Putamen (tissue), 1 donor: ENCODE measurements at regions not wholly inside any gene's neighbourhood (a gene's known extent, or its start where the extent isn't known, plus 50 kb on each side); places are given as distances from the start of the nearest gene placed in this dataset.

Source experiments
- DNase-seq: peaks from one replicate; pipeline ENCODE4 v3.0.0-alpha.2; 2016; ENCODE audit warnings: low spot score

DNA sequence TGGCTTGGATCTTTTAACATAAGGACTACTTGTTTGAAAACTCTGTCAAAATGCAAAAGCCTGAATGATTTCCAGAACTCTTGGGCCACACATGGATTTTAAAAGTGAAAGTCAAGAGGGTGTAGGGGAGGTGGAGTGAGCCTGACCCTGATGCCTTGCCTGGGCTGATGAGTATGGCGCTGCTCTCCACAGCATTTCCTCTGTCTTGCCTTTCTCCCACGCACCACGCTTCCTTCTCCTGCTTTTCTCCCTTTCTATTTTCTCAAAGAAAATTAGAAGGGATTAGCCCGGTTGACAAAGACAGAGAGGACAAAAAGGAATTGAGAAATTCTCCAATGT is 207.0 kb upstream of the CCDC68 start:
- DNase-seq = no peak

DNA sequence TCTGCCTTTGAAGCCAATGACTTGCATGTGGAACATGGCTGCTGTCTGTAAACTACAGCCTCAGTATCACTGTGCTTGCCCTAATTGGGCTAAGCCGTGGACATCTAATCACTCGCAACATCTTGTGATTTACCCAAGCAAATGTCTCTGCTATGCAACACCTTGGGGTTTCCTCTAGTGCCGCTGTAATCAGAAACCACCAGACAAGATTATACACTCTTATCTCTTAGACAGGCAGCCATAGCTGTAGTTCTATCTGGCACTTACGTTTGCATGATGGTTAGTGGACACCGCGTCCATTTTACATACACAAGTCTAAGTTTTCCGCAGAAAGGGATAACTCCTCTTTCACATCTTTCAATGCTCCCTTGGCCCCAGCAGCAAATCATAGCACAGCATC is 204.3 kb upstream of the CCDC68 start:
- no peak for DNase-seq

GRCh38 chr18:55161916-55162315 is 202.7 kb upstream of the CCDC68 start:
- DNase-seq = no peak

DNA sequence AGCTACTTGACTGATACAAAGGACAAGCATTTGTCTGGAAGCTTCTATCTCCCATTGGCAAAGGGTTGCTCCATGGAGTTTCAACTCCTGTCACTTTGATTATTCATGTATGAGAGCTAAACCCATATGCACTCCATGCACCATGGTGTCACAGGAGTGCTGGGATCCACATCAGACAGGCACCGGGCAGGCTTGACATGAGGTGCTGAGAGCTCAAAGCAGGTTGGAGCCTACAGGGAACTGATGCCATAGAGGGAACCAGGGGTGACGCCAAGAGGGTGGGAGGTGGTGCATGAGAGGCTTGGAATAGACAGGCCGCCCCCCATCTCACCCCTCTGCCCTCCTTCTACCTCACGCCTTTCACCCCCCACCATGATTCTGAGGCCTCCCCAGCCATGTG is 199.8 kb upstream of the CCDC68 start:
- no peak for DNase-seq

- no peak for DNase-seq
Observed at GRCh38 chr18:55158570-55158969, 199.3 kb upstream of the CCDC68 start.

DNA sequence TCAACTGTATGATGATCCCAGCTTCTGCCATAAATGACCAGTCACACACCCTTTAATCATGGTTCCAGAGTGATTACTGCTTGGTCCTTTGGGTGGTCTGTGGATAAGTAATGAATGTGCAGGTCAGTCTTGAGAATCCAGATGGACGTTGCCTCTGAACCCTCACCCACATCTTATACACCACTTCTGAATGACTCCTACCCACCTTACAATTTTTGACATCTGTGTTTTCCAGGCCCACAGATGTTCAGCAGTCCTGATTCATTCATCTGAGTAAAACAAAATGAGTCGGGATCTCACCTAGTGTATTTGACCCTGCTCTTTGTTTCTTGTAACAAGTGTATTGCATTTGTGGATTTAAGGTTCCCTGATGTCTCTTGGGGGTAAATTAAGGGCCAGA is 194.1 kb upstream of the CCDC68 start:
- no peak for DNase-seq

DNA sequence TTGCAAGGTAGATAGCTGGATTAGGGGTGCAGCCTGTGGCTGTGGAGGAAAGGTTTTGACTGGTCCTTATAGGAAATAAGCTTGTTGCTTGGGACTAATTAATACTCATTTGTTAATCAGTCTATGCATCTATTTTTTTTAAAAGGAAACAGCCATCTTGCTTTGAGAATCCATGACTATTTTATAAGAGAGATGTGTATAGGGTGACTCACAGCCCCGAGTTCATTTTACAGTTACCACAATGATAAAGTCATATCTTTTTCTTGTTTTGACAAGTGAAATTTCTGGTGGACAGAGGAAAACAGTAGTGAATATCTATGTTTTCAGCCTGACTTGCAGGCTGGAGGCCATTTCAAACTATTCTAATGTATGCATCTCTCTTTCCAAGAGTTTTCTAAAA is 193.5 kb upstream of the CCDC68 start:
- DNase-seq = no peak

GRCh38 chr18:55149994-55150393 is 190.7 kb upstream of the CCDC68 start:
- no peak for DNase-seq

GRCh38 chr18:55147791-55148190 is 188.5 kb upstream of the CCDC68 start:
- DNase-seq = no peak

GRCh38 chr18:55144193-55144930 is 185.1 kb upstream of the CCDC68 start:
- DNase-seq = no peak

DNA sequence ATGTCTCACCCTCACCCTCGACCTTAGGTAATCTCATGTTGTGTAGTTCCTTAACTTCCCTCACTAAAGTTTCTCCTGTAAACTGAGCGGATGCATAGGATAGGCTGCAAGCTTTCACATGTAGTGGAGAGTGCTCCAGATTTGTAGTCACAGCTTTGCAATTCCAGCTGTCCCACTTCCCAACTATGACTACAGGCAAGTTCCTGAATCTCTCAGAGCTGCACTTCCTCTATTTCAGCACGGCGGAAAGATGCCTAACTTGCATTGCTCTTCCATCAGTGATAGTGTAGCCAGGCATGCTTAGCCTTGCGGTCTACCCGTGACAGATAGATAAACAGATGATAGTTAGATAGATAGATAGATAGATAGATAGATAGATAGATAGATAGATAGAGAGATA is 183.1 kb upstream of the CCDC68 start:
- DNase-seq = no peak

DNA sequence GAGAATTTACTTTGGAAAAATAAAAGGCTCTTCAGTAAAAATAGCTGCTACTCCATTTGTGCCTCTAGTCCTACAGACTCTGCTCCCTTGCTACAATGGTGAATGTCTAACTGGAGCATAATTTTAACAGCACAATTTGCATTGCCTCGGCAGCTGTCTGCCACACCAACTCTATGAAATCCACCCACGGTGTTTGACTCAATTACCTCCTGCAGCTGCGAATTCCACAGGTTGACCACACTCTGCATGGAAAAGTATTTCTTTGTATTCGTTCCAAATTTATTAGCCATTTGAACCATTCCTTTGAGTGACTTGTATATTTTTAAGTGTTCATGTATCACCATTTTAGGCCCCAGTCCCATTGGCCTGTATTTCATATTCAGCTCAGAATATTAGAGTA is 182.1 kb upstream of the CCDC68 start:
- no peak for DNase-seq

- DNase-seq = no peak
Observed at GRCh38 chr18:55139836-55140235, 180.6 kb upstream of the CCDC68 start.

GRCh38 chr18:55139307-55139706 is 180.0 kb upstream of the CCDC68 start:
- no peak for DNase-seq

DNA sequence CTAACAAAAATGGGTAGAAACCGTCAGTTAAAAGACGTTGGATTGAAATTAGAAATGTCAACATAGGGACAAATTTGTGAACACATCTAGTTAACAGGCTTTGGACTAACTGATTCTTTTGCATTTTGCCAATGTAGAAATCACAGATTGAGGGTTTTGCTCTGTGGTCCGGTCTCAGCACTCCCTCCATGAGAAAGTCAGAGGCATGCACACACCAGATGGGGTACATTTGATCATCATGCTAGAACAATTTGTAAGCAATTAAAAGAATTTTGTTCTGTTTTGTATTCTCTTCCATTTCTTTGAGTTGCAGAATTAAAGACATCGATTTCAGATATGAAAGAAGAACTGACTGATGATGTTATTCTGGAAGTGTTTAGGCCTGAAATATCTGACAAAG is 179.1 kb upstream of the CCDC68 start:
- no peak for DNase-seq

- no peak for DNase-seq
Observed at GRCh38 chr18:55137602-55138001, 178.3 kb upstream of the CCDC68 start.

- no peak for DNase-seq
Observed at GRCh38 chr18:55136864-55137263, 177.6 kb upstream of the CCDC68 start.

- no peak for DNase-seq
Observed at GRCh38 chr18:55136258-55136657, 177.0 kb upstream of the CCDC68 start.

GRCh38 chr18:55133378-55133777 is 174.1 kb upstream of the CCDC68 start:
- DNase-seq = no peak

DNA sequence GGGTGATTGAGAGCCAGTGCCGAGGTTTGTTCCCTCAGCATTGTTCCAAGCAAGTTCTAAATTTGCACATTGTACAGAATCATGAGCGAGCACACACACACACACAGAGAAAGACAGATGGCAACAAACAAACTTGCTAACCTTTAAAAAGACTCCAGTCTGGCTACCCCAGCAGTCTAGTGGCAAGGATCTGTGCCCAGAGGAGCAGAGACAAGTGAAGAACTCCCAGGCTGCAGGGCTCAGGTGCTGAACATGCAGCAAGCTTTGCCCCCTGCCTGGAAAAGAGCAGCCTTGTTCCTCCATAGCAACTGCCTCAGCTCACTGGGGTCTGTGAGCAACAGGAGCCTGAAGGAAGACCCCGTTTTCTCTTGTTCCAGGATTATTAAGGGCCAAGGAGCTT is 169.2 kb upstream of the CCDC68 start:
- DNase-seq = no peak

DNA sequence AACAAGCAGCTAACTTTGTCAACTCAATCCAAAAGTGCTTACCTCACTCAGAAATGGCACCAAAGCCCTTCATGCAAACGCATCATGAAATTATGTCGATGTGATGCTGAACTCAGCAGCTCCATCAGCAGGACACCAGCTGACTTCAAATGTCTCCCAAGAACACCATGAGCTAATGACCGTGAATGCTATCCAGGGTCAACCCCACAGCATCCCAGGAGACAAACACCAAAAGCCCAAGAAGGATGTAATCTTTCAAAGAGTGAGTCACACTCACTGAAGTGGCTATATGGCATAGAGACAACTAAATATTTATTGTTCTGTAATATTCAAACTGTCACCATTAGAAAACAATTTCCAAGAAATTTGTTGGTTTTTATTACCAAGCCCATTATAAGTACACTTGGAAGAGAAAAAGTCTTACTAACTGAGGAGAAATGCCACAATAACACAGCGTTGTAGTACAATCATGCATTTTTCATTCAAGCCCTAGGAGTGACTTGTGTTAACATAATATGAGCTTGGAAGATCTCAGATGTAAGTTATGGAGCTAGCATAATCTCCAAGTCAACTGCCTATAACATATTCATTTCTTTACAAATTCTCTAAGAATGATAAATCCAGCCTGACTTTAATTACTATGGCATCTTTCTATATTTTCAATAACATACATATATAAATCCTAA is 165.0 kb upstream of the CCDC68 start:
- DNase-seq = no peak

DNA sequence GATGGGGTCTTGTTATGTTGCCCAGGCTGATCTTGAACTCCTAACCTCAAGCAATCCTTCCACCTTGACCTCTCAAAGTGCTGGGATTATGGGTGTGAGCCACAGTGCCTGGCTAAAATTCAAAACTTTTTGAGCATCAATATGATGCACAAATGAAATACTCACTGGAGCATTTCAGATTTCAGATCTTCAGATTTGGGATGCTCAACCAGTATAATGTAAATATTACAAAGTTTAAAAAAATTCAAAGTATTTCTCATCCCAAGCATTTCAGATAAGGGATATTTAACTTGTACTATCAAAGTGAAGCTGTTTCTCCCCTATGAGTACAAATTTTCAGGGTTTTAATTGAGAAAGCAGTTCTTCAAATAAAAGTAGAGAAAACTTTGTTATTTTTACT is 164.1 kb upstream of the CCDC68 start:
- DNase-seq = no peak

DNA sequence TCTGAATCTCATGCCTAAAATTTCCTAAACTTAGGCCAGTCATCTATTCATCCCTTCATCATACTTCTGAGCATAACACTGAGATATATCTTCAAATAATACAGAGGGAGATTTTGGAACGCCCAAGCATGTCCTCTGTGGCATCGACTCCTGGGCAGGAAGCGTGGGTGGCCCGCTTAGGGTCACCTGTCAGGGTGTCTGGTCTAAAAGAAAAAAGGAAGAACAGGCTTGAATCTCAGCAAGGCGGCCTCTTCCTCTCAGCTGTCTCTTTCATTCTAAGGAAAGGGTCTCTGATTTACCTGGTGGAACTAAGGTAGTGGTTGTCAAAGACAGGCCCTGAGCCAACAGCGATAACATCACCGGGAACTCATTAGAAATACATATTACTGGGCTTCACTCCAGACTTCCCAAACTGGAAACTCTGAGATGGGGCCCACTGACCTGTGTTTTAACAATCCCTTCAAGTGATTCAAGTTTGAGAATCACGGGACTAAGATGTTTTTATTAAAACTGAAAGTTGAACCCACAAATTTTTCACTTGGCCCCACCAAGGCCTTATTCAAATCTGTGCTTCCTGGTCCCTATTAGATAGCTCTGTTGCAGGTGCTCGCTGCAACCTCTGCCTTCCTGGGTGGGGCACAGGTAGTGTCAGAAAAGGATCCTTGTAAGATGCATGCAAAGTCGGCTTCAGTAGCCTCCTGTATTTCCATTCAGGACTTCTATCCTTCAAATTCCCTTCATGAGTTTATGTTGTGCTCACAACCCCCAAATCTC is 162.3 kb upstream of the CCDC68 start:
- no peak for DNase-seq
